GM23338 (cell line): ENCODE measurements at regions not wholly inside any gene's neighbourhood (a gene's known extent, or its start where the extent isn't known, plus 50 kb on each side); places are given as distances from the start of the nearest gene placed in this dataset.

Experiments used
- CREB1 ChIP-seq: fragments of 250-450 bp; sonication (Bioruptor Pico); IDR thresholded peaks from 2 replicates; pipeline ENCODE4 v1.5.0; 2020; ENCODE audit warnings: low read depth, mild to moderate bottlenecking, moderate library complexity
- EZH2 ChIP-seq: fragments of 200-600 bp; sonication (generic); IDR thresholded peaks from one replicate; pipeline ENCODE4 v1.8.0; 2017; ENCODE audit warnings: antibody characterized with exemption, mild to moderate bottlenecking, low read depth; ENCODE audit not compliant: unreplicated experiment
- EZH2phosphoT487 ChIP-seq: fragments of 200-600 bp; sonication (generic); IDR thresholded peaks from one replicate; pipeline ENCODE4 v1.8.1; 2018; ENCODE audit warnings: antibody characterized with exemption; ENCODE audit not compliant: unreplicated experiment
- JUNB ChIP-seq: IDR thresholded peaks from one replicate; pipeline ENCODE4 v1.6.1; 2016; ENCODE audit warnings: antibody characterized with exemption; ENCODE audit not compliant: unreplicated experiment
- NANOG ChIP-seq: IDR thresholded peaks from 2 replicates; pipeline ENCODE4 v1.6.1; 2016; ENCODE audit warnings: antibody characterized with exemption, borderline replicate concordance
- POLR2AphosphoS5 ChIP-seq: IDR thresholded peaks from 2 replicates; pipeline ENCODE4 v1.6.1; 2016; ENCODE audit warnings: antibody characterized with exemption, low read depth
- STAT1 ChIP-seq: IDR thresholded peaks from one replicate; pipeline ENCODE4 v1.6.1; 2016; ENCODE audit warnings: antibody characterized with exemption; ENCODE audit not compliant: unreplicated experiment
- ZNF114 ChIP-seq: fragments of 250-450 bp; sonication (Bioruptor Pico); IDR thresholded peaks from 2 replicates; pipeline ENCODE4 v1.5.0; 2020; ENCODE audit warnings: mild to moderate bottlenecking, moderate library complexity
- ZNF331 ChIP-seq: fragments of 250-450 bp; sonication (Bioruptor Pico); IDR thresholded peaks from 2 replicates; pipeline ENCODE4 v1.5.0; 2020; ENCODE audit warnings: low read depth, mild to moderate bottlenecking, moderate library complexity
- TF ChIP-seq, protein P1 (sequence below), 2 experiments: fragments of 200-600 bp in 1 of 2; sonication (generic) in 1 of 2; conservative IDR thresholded peaks; 2 replicates each; pipeline versions ENCODE4 v1.5.1 to v1.6.1; 2016 to 2017; ENCODE audit warnings: antibody characterized with exemption in 2 of 2, low read depth in 2 of 2, mild to moderate bottlenecking in 2 of 2, moderate library complexity in 1 of 2
- TF ChIP-seq, protein P2 (sequence below): fragments of 250-450 bp; sonication (Bioruptor Pico); IDR thresholded peaks from 2 replicates; pipeline ENCODE4 v1.5.0; 2020; ENCODE audit warnings: mild to moderate bottlenecking, moderate library complexity
- TF ChIP-seq, protein P3 (sequence below): IDR thresholded peaks from one replicate; pipeline ENCODE4 v1.6.1; 2018; ENCODE audit warnings: antibody characterized with exemption; ENCODE audit not compliant: unreplicated experiment
- TF ChIP-seq, protein P4 (sequence below): IDR thresholded peaks from 2 replicates; pipeline ENCODE4 v1.6.1; 2016; ENCODE audit warnings: antibody characterized with exemption

DNA sequence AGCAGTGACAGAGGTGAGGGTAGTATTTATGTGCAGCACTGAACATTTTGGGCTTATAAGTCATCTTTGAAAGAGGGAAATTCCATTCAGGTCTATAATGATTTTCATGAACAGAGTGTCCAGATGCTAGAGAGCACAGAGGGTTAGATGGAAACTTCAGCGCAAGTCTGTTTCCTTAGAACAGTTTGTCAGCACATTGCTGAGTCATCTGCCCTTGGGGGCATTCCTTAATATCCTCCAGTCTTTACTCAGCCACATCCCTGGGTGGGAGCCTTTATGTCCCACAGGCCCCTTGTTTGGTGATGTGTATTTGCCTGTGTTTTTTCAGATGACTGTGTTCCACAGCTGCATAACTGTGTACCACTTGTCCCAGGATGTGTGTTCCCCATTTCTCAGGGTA lies 138.5 kb upstream of the S1PR3 start:
- TF ChIP-seq, protein P1, sequence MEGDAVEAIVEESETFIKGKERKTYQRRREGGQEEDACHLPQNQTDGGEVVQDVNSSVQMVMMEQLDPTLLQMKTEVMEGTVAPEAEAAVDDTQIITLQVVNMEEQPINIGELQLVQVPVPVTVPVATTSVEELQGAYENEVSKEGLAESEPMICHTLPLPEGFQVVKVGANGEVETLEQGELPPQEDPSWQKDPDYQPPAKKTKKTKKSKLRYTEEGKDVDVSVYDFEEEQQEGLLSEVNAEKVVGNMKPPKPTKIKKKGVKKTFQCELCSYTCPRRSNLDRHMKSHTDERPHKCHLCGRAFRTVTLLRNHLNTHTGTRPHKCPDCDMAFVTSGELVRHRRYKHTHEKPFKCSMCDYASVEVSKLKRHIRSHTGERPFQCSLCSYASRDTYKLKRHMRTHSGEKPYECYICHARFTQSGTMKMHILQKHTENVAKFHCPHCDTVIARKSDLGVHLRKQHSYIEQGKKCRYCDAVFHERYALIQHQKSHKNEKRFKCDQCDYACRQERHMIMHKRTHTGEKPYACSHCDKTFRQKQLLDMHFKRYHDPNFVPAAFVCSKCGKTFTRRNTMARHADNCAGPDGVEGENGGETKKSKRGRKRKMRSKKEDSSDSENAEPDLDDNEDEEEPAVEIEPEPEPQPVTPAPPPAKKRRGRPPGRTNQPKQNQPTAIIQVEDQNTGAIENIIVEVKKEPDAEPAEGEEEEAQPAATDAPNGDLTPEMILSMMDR (conservative IDR thresholded peaks at IDR 0.05; ENCODE audit: low read depth in 2 of 2) = no peak
- no peak for TF ChIP-seq ZNF331
- TF ChIP-seq POLR2AphosphoS5 = no peak
- TF ChIP-seq, protein P2, sequence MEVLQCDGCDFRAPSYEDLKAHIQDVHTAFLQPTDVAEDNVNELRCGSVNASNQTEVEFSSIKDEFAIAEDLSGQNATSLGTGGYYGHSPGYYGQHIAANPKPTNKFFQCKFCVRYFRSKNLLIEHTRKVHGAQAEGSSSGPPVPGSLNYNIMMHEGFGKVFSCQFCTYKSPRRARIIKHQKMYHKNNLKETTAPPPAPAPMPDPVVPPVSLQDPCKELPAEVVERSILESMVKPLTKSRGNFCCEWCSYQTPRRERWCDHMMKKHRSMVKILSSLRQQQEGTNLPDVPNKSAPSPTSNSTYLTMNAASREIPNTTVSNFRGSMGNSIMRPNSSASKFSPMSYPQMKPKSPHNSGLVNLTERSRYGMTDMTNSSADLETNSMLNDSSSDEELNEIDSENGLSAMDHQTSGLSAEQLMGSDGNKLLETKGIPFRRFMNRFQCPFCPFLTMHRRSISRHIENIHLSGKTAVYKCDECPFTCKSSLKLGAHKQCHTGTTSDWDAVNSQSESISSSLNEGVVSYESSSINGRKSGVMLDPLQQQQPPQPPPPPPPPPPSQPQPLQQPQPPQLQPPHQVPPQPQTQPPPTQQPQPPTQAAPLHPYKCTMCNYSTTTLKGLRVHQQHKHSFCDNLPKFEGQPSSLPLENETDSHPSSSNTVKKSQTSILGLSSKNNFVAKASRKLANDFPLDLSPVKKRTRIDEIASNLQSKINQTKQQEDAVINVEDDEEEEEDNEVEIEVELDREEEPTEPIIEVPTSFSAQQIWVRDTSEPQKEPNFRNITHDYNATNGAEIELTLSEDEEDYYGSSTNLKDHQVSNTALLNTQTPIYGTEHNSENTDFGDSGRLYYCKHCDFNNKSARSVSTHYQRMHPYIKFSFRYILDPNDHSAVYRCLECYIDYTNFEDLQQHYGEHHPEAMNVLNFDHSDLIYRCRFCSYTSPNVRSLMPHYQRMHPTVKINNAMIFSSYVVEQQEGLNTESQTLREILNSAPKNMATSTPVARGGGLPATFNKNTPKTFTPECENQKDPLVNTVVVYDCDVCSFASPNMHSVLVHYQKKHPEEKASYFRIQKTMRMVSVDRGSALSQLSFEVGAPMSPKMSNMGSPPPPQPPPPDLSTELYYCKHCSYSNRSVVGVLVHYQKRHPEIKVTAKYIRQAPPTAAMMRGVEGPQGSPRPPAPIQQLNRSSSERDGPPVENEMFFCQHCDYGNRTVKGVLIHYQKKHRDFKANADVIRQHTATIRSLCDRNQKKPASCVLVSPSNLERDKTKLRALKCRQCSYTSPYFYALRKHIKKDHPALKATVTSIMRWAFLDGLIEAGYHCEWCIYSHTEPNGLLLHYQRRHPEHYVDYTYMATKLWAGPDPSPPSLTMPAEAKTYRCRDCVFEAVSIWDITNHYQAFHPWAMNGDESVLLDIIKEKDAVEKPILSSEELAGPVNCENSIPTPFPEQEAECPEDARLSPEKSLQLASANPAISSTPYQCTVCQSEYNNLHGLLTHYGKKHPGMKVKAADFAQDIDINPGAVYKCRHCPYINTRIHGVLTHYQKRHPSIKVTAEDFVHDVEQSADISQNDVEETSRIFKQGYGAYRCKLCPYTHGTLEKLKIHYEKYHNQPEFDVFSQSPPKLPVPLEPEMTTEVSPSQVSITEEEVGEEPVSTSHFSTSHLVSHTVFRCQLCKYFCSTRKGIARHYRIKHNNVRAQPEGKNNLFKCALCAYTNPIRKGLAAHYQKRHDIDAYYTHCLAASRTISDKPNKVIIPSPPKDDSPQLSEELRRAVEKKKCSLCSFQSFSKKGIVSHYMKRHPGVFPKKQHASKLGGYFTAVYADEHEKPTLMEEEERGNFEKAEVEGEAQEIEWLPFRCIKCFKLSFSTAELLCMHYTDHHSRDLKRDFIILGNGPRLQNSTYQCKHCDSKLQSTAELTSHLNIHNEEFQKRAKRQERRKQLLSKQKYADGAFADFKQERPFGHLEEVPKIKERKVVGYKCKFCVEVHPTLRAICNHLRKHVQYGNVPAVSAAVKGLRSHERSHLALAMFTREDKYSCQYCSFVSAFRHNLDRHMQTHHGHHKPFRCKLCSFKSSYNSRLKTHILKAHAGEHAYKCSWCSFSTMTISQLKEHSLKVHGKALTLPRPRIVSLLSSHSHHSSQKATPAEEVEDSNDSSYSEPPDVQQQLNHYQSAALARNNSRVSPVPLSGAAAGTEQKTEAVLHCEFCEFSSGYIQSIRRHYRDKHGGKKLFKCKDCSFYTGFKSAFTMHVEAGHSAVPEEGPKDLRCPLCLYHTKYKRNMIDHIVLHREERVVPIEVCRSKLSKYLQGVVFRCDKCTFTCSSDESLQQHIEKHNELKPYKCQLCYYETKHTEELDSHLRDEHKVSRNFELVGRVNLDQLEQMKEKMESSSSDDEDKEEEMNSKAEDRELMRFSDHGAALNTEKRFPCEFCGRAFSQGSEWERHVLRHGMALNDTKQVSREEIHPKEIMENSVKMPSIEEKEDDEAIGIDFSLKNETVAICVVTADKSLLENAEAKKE = no peak
- no peak for TF ChIP-seq EZH2
- no peak for TF ChIP-seq EZH2phosphoT487
- TF ChIP-seq, protein P3, sequence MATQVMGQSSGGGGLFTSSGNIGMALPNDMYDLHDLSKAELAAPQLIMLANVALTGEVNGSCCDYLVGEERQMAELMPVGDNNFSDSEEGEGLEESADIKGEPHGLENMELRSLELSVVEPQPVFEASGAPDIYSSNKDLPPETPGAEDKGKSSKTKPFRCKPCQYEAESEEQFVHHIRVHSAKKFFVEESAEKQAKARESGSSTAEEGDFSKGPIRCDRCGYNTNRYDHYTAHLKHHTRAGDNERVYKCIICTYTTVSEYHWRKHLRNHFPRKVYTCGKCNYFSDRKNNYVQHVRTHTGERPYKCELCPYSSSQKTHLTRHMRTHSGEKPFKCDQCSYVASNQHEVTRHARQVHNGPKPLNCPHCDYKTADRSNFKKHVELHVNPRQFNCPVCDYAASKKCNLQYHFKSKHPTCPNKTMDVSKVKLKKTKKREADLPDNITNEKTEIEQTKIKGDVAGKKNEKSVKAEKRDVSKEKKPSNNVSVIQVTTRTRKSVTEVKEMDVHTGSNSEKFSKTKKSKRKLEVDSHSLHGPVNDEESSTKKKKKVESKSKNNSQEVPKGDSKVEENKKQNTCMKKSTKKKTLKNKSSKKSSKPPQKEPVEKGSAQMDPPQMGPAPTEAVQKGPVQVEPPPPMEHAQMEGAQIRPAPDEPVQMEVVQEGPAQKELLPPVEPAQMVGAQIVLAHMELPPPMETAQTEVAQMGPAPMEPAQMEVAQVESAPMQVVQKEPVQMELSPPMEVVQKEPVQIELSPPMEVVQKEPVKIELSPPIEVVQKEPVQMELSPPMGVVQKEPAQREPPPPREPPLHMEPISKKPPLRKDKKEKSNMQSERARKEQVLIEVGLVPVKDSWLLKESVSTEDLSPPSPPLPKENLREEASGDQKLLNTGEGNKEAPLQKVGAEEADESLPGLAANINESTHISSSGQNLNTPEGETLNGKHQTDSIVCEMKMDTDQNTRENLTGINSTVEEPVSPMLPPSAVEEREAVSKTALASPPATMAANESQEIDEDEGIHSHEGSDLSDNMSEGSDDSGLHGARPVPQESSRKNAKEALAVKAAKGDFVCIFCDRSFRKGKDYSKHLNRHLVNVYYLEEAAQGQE = no peak
- no peak for TF ChIP-seq STAT1
- TF ChIP-seq CREB1 (CRISPR knock-in tag) = no peak
- TF ChIP-seq NANOG = no peak
- no peak for TF ChIP-seq JUNB
- TF ChIP-seq ZNF114 (CRISPR knock-in tag) = no peak
- TF ChIP-seq, protein P4, sequence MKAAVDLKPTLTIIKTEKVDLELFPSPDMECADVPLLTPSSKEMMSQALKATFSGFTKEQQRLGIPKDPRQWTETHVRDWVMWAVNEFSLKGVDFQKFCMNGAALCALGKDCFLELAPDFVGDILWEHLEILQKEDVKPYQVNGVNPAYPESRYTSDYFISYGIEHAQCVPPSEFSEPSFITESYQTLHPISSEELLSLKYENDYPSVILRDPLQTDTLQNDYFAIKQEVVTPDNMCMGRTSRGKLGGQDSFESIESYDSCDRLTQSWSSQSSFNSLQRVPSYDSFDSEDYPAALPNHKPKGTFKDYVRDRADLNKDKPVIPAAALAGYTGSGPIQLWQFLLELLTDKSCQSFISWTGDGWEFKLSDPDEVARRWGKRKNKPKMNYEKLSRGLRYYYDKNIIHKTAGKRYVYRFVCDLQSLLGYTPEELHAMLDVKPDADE = no peak
